Activated CD4-positive, alpha-beta memory T cell treated with anti-CD3 and anti-CD28 coated beads for 36 hours (primary cell): ENCODE measurements at regions not wholly inside any gene's neighbourhood (a gene's known extent, or its start where the extent isn't known, plus 50 kb on each side); places are given as distances from the start of the nearest gene placed in this dataset.
"Not testable (repeated sequence)": the region's sequence is repeated elsewhere in the genome, so short reads cannot be mapped to it uniquely, and the experiment has no call there.

ENCODE experiments used
- CTCF ChIA-PET: fragments of 350-600 bp; sonication (Branson Sonifier 250); formaldehyde crosslinking; loops from one replicate; lab custom pipeline; 2021; ENCODE audit warnings: antibody characterized with exemption, inconsistent platforms; lab: Charles Lee
- POLR2A ChIA-PET: fragments of 350-600 bp; sonication (Branson Sonifier 250); formaldehyde crosslinking; loops from one replicate; lab custom pipeline; 2021; ENCODE audit warnings: antibody characterized with exemption; lab: Charles Lee
- DNase-seq: peaks from one replicate; pipeline ENCODE4 v3.0.0-alpha.2; 2020
- H3K27ac Mint-ChIP-seq: one replicate; pipeline ENCODE4 v1.8.0; 2021; ENCODE audit warnings: mixed read lengths
- H3K27me3 Mint-ChIP-seq: one replicate; pipeline ENCODE4 v1.8.0; 2021; ENCODE audit warnings: mixed read lengths
- H3K36me3 Mint-ChIP-seq: one replicate; pipeline ENCODE4 v1.8.0; 2021; ENCODE audit warnings: mixed read lengths
- H3K4me1 Mint-ChIP-seq: one replicate; pipeline ENCODE4 v1.8.0; 2021; ENCODE audit warnings: low read depth, mixed read lengths
- H3K4me3 Mint-ChIP-seq: one replicate; pipeline ENCODE4 v1.8.0; 2021; ENCODE audit warnings: mild to moderate bottlenecking, mixed read lengths
- H3K9me3 Mint-ChIP-seq: one replicate; pipeline ENCODE4 v1.8.0; 2021; ENCODE audit warnings: mixed read lengths
- intact Hi-C: fragments of 100-400 bp; cut with micrococcal nuclease; formaldehyde crosslinking; loops from one replicate; pipeline ENCODE4 v1.15.1; 2023

DNA sequence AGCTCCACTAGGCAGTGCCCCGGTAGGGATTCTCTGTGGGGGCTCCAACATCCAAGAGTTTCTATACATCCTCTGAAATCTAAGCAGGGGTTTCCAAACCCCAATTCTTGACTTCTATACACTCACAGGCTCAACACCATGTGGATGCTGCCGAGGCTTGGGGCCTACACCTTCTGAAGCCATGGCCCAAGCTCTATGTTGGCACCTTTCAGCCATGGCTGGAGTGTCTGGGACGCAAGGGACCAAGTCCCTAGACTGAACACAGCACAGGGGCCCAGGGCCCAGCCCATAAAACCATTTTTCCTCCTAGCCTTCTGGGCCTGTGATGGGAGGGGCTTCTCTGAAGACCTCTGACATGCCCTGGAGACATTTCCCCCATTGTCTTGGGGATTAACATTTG, 511.8 kb downstream of the TRAM1L1 start:
- ChIA-PET POLR2A (no interaction called here), CTCF (no interaction called here)
- no peaks in the 10 kb centered on the region for H3K36me3 Mint-ChIP-seq
- H3K4me1 Mint-ChIP-seq: no peaks in the 10 kb centered on the region
- intact Hi-C loops: no loop called here
- no peak for DNase-seq
- H3K4me3 Mint-ChIP-seq: no peak overlapping the region
- H3K9me3 Mint-ChIP-seq: peaks cover 9% of the 10 kb centered on the region
- H3K27me3 Mint-ChIP-seq: no peaks in the 10 kb centered on the region
- no peak overlapping the region for H3K27ac Mint-ChIP-seq

DNA sequence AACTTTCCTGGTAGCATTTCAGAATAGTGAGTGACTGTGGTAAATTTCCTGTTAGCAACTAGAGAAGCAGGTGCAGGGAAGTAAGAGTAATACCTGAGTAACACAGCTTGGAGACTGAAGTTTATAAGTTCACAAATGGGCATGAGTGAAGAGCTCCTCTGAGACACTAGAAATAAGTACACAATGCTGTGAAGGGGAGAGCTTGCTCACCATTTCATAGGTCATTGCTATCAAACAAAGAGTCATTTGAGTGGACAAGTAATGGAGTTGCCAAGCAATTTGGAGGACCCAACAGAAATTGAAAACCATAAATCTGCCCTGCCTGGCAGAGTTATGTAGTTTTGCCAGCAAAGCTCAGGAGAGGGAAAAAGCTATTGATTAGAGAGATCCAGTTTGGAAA, 523.6 kb downstream of the TRAM1L1 start:
- ChIA-PET POLR2A (no interaction called here), CTCF (no interaction called here)
- H3K27me3 Mint-ChIP-seq: no peaks in the 10 kb centered on the region
- peaks cover 26% of the 10 kb centered on the region for H3K9me3 Mint-ChIP-seq
- DNase-seq: no peak
- H3K4me1 Mint-ChIP-seq: no peaks in the 10 kb centered on the region
- no peak overlapping the region for H3K27ac Mint-ChIP-seq
- H3K36me3 Mint-ChIP-seq: no peaks in the 10 kb centered on the region
- H3K4me3 Mint-ChIP-seq: no peak overlapping the region
- intact Hi-C loops: no loop called here

DNA sequence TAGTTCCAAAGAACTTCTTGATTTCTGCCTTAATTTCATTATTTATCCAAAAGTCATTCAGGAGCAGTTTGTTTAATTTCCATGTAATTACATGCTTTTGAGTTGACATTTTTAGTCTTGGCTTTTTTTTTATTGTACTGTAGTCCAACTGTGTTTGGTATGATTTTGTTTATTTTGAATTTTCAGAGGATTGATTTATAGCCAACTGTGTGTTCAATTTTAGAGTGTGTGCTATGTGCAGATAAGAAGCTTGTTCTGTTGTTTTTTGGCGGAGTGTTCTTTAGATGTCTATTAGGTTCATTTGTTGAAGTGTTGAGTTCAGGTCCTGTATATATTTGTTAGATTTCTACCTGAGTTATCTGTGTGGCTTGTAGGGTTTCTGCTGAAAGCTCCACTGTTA, 533.6 kb downstream of the TRAM1L1 start:
- no peak overlapping the region for H3K4me3 Mint-ChIP-seq
- DNase-seq: no peak
- no peaks in the 10 kb centered on the region for H3K4me1 Mint-ChIP-seq
- H3K27ac Mint-ChIP-seq: no peak overlapping the region
- POLR2A ChIA-PET: no interaction called here
- H3K27me3 Mint-ChIP-seq: no peaks in the 10 kb centered on the region
- no peaks in the 10 kb centered on the region for H3K9me3 Mint-ChIP-seq
- intact Hi-C loops: no loop called here
- CTCF ChIA-PET: no interaction called here
- no peaks in the 10 kb centered on the region for H3K36me3 Mint-ChIP-seq

DNA sequence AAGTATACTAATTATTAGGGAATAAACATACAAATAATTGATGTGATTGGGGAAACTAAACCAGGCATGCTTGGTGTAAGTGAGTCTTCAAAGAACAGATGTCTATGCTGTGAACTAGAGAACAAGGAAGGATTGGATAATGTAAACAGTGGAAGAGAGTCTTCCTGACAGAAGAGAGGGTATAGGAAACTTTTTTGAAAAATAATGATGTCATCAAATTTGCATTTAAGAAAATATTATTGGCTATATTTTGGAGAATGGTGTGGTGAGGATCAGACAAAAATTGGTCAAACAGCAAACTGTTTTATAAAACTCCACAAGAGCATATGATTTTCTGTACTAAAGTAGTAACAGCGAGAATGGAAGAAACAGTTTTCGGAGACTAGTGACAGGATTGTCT, 537.7 kb downstream of the TRAM1L1 start:
- H3K27ac Mint-ChIP-seq: no peak overlapping the region
- H3K4me1 Mint-ChIP-seq: no peaks in the 10 kb centered on the region
- no peak overlapping the region for H3K4me3 Mint-ChIP-seq
- no peaks in the 10 kb centered on the region for H3K36me3 Mint-ChIP-seq
- H3K27me3 Mint-ChIP-seq: no peaks in the 10 kb centered on the region
- POLR2A ChIA-PET: no interaction called here
- intact Hi-C loops: no loop called here
- CTCF ChIA-PET: no interaction called here
- peaks cover 4% of the 10 kb centered on the region for H3K9me3 Mint-ChIP-seq
- no peak for DNase-seq

DNA sequence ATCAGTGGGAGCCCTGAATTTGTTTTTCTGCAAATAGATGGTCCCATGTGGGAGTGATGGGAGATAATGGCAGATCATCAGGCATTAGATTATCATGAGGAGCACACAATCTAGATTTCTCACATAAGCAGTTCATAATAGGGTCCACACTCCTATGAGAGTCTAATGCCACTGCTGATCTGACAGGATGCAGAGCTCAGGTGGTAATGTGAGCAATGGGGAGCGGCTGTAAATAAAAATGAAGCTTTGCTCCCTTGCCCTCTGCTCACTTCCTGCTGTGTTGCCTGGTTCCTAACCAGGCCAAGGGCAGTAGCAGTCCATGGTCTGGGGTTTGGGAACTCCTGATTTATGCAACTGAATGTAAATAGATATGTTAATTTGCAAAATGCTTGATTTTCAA, 538.6 kb downstream of the TRAM1L1 start:
- ChIA-PET CTCF (no interaction called here), POLR2A (no interaction called here)
- no peaks in the 10 kb centered on the region for H3K36me3 Mint-ChIP-seq
- no peaks in the 10 kb centered on the region for H3K4me1 Mint-ChIP-seq
- H3K27me3 Mint-ChIP-seq: no peaks in the 10 kb centered on the region
- no peak for DNase-seq
- peaks cover 4% of the 10 kb centered on the region for H3K9me3 Mint-ChIP-seq
- intact Hi-C loops: no loop called here
- no peak overlapping the region for H3K27ac Mint-ChIP-seq
- no peak overlapping the region for H3K4me3 Mint-ChIP-seq

DNA sequence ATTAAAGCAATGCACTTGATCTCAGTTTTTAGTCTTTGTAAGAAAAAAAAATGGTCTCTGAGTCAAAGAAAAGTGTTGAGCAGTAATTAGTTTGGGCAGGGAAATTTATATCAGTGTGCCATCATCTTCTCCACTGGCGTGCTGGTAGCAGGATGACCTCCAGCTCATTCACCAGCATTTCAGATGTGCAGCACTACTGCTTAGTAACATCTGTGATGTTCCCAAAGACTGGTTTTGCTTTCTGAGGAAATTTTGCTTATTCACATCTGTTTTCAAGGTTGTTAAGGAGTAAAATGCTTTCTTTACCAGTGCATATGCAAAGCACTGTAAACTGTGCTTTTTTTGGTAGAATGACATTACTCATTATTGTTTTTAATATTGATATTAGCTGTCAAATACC, 540.4 kb downstream of the TRAM1L1 start:
- no peaks in the 10 kb centered on the region for H3K27me3 Mint-ChIP-seq
- no peaks in the 10 kb centered on the region for H3K36me3 Mint-ChIP-seq
- peaks cover 4% of the 10 kb centered on the region for H3K9me3 Mint-ChIP-seq
- no peak overlapping the region for H3K27ac Mint-ChIP-seq
- POLR2A ChIA-PET: no interaction called here
- H3K4me3 Mint-ChIP-seq: no peak overlapping the region
- DNase-seq: no peak
- H3K4me1 Mint-ChIP-seq: no peaks in the 10 kb centered on the region
- CTCF ChIA-PET: no interaction called here
- intact Hi-C loops: no loop called here

DNA sequence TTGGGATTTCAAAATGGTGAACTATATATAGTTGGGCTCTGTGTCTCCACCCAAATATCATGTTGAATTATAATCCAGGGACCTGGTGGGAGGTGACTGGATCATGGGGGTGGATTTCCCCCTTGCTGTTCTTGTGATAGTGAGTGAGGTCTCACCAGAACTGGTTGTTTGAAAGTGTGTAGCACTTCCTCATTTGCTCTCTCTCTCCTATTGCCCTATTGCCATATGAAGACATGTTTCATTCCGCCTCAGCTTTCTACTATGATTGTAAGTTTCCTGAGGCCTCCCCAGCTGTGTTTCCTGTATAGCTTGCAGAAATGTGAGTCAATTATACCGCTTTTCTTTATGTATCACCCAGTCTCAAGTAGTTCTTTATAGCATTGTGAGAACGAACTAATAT, 545.6 kb downstream of the TRAM1L1 start:
- Mint-ChIP-seq H3K27me3 (no peaks in the 10 kb centered on the region), H3K4me3 (no peak overlapping the region), H3K9me3 (peaks cover 2% of the 10 kb centered on the region), H3K36me3 (no peaks in the 10 kb centered on the region), H3K4me1 (no peaks in the 10 kb centered on the region), H3K27ac (no peak overlapping the region)
- DNase-seq: no peak
- ChIA-PET CTCF (no interaction called here), POLR2A (no interaction called here)
- intact Hi-C loops: no loop called here

DNA sequence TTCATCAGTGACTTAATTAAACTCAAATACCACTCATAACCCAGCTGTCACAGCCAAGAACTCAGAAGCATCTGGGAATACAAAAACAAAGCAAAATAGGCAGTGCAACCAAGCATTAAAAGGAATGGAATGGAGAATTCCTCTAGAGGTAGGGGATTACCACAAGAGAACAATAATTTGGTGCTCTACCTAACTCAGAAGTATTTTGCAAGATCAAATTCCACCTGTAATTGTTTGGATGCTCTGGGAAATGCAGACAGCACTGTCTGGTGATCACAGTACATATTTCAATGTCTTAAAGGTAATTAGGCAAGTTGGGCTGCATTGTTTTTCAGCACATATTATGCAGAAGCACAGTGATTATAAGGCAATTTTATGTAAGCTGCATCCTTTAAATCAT, 547.5 kb downstream of the TRAM1L1 start:
- Mint-ChIP-seq H3K27ac (no peak overlapping the region), H3K4me3 (no peak overlapping the region), H3K4me1 (no peaks in the 10 kb centered on the region), H3K36me3 (no peaks in the 10 kb centered on the region), H3K27me3 (no peaks in the 10 kb centered on the region), H3K9me3 (no peaks in the 10 kb centered on the region)
- intact Hi-C loops: no loop called here
- no peak for DNase-seq
- CTCF ChIA-PET: no interaction called here
- POLR2A ChIA-PET: no interaction called here

DNA sequence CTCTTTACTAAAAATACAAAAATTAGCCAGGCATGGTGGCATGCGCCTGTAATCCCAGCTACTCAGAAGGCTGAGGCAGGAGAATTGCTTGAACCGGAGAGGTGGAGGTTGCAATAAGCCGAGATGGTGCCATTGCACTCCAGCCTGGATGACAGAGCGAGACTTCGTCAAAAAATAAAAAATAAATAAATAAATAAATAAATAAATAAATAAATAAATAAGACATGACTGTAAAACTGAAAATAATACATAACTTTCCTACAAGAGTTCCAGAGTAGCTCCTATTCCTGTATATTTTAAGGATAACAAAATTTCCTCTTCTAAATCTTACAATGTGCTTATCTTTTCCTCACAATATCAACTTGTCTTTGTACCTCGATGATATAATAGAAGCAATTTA, 549.4 kb downstream of the TRAM1L1 start:
- H3K4me3 Mint-ChIP-seq, H3K4me1 Mint-ChIP-seq, intact Hi-C loops, H3K36me3 Mint-ChIP-seq, H3K9me3 Mint-ChIP-seq, H3K27me3 Mint-ChIP-seq, DNase-seq, H3K27ac Mint-ChIP-seq, POLR2A ChIA-PET: not testable (repeated sequence)
- CTCF ChIA-PET: interaction anchor here (0.7 kb wide), 1 partner anchor 25 kb away, joined by 4 read pairs; no protein-coding TSS in a partner anchor

DNA sequence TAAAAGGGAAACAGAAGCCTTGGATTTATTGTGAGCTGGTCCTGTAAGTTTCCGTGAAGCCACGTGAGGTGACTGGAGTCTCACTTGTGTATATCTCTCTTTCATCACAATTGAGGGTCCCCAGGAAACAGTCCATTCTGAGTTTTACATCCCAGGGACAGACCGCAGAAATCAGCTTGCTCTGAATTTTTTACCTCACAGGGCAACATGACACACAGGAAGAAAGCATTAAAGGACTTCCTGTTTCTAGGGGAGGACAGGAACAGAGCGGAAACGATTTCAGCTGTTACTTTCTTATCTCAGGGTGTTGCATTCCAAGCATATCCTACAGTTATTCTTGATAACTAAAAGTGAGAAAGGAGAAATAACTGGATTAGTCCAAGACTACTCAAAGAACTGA, 553.5 kb downstream of the TRAM1L1 start:
- ChIA-PET CTCF (no interaction called here), POLR2A (no interaction called here)
- no peaks in the 10 kb centered on the region for H3K27me3 Mint-ChIP-seq
- peaks cover 3% of the 10 kb centered on the region for H3K9me3 Mint-ChIP-seq
- H3K4me3 Mint-ChIP-seq: no peak overlapping the region
- no peaks in the 10 kb centered on the region for H3K4me1 Mint-ChIP-seq
- no peaks in the 10 kb centered on the region for H3K36me3 Mint-ChIP-seq
- H3K27ac Mint-ChIP-seq: no peak overlapping the region
- intact Hi-C loops: no loop called here
- DNase-seq: no peak

DNA sequence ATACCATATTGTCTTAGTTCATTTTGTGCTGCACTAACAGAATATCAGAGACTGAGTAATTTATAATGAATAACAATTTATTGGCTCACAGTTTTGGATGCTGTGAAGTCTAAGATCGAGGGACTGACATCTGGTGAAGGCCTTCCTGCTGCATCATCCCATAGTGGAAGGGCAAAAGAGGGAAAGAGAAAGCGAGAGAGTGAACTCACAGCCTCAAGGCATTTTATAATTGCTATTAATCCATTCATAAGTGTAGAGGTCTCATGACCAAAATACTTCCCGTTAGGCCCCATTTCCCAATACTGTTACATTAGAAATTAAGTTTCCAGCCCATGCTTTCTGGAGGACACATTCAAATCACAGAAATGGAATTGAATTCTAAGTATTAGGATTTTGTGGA, 554.4 kb downstream of the TRAM1L1 start:
- Mint-ChIP-seq H3K4me1 (no peaks in the 10 kb centered on the region), H3K9me3 (peaks cover 3% of the 10 kb centered on the region), H3K36me3 (no peaks in the 10 kb centered on the region), H3K4me3 (no peak overlapping the region), H3K27ac (no peak overlapping the region), H3K27me3 (no peaks in the 10 kb centered on the region)
- no peak for DNase-seq
- ChIA-PET POLR2A (no interaction called here), CTCF (no interaction called here)
- intact Hi-C loops: no loop called here

DNA sequence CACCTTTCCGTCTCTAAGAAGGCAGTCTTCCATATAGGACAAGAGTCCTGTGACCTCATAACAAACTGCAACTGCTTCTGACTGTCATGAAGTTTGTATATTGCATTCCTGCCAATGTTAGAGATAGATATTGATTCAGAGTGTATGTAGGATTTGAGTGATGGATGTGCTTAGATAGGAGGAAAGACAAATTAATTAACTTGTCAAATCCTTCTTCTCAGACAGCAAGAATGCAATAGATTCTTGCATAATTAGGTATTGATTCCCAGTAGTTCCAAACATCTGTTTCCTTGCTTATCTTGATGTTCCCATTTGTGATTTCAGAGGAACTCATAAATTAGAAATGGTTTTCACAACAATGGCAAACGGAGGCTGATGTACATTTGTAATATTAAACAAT, 555.3 kb downstream of the TRAM1L1 start:
- POLR2A ChIA-PET: no interaction called here
- intact Hi-C loops: no loop called here
- Mint-ChIP-seq H3K27ac (no peak overlapping the region), H3K36me3 (no peaks in the 10 kb centered on the region), H3K9me3 (peaks cover 3% of the 10 kb centered on the region), H3K4me3 (no peak overlapping the region), H3K4me1 (no peaks in the 10 kb centered on the region), H3K27me3 (no peaks in the 10 kb centered on the region)
- no peak for DNase-seq
- CTCF ChIA-PET: no interaction called here

DNA sequence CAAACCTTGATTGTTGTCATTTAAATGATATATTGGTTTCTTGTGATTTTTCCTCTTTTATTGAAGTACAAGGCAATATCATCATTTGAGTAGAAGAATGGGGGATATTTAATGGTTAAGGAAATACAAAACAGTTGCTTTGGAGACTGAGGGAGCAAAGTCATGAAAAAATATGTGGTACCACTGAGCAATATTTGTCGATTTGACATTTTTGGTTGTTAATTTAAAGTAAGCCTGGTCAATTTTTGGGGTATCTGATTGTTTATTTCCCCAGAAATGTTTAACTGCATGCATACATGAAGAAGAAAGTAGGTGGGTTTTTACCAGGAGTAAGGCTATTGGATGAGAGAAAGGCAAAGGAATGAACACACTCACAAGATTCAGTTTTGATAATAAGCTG, 556.2 kb downstream of the TRAM1L1 start:
- Mint-ChIP-seq H3K4me1 (no peaks in the 10 kb centered on the region), H3K36me3 (no peaks in the 10 kb centered on the region), H3K4me3 (no peak overlapping the region), H3K27ac (no peak overlapping the region), H3K9me3 (peaks cover 3% of the 10 kb centered on the region), H3K27me3 (no peaks in the 10 kb centered on the region)
- intact Hi-C loops: no loop called here
- DNase-seq: no peak
- ChIA-PET CTCF (no interaction called here), POLR2A (no interaction called here)

DNA sequence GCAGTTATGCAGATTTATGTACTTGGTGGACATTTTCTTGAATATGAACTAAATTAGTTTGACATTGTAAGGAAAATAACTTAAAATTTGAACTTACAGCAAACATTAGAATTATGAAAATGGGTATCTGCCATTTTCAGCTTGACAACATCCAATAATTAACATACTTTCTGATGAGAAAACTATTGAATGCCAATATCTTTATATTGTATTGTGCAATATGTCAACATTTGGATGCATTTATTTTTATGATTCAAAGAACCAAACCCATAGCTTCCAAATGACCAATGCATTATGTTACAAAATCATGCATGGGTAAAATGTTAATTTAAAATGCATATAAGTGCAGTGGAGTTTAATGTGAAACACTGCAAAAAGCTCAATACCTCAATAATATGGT, 562.5 kb downstream of the TRAM1L1 start:
- POLR2A ChIA-PET: no interaction called here
- CTCF ChIA-PET: interaction anchor here (0.6 kb wide), 1 partner anchor 58 kb away, joined by 3 read pairs; no protein-coding TSS in a partner anchor
- Mint-ChIP-seq H3K4me3 (no peak overlapping the region), H3K27me3 (no peaks in the 10 kb centered on the region), H3K4me1 (no peaks in the 10 kb centered on the region), H3K27ac (no peak overlapping the region), H3K36me3 (no peaks in the 10 kb centered on the region), H3K9me3 (peaks cover 11% of the 10 kb centered on the region)
- intact Hi-C loops: no loop called here
- DNase-seq: no peak
